Gastroesophageal sphincter (tissue), 4 donors: ENCODE measurements at regions not wholly inside any gene's neighbourhood (a gene's known extent, or its start where the extent isn't known, plus 50 kb on each side); places are given as distances from the start of the nearest gene placed in this dataset.

ENCODE experiments used
- ATAC-seq: fragments of 150-250 bp; one replicate; pipeline ENCODE4 v1.9.1; 2016; ENCODE audit warnings: mild to moderate bottlenecking, moderate library complexity
- H3K27ac ChIP-seq, 4 donors: fragments of 200-600 bp; sonication (generic) in 3 of 4; 1 replicate in 3 of 4; 2 replicates in 1 of 4; pipeline ENCODE4 v1.5.1; 2016 to 2019
- H3K27me3 ChIP-seq: fragments of 200-600 bp; sonication (generic); one replicate; pipeline ENCODE4 v1.5.1; 2019
- H3K36me3 ChIP-seq, 2 donors: fragments of 200-600 bp; sonication (generic); one replicate each; pipeline ENCODE4 v1.5.1; 2019; ENCODE audit warnings: control low read depth in 1 of 2
- H3K4me1 ChIP-seq, 3 donors: fragments of 200-600 bp; sonication (generic); 1 replicate in 2 of 3; 2 replicates in 1 of 3; pipeline ENCODE4 v1.5.1; 2016 to 2019; ENCODE audit warnings: control low read depth in 2 of 3
- H3K4me3 ChIP-seq, 2 donors: fragments of 200-600 bp; sonication (generic); one replicate each; pipeline ENCODE4 v1.5.1; 2019; ENCODE audit warnings: mild to moderate bottlenecking in 1 of 2, moderate library complexity in 1 of 2
- H3K9me3 ChIP-seq, 3 donors: fragments of 200-600 bp; sonication (generic); one replicate each; pipeline ENCODE4 v1.5.1; 2017 to 2019; ENCODE audit warnings: control low read depth in 2 of 3
- CTCF ChIP-seq, 4 experiments: fragments of 200-600 bp in 2 of 4; fragments of 450-650 bp in 2 of 4; sonication (generic) in 1 of 4; IDR thresholded peaks; one replicate each; pipeline ENCODE4 v1.5.1; 2017 to 2019; ENCODE audit warnings: antibody characterized with exemption in 4 of 4, mild to moderate bottlenecking in 2 of 4, moderate library complexity in 2 of 4
- EP300 ChIP-seq: sonication (generic); formaldehyde crosslinking; IDR thresholded peaks from one replicate; pipeline ENCODE4 v1.6.1; 2017; ENCODE audit warnings: antibody characterized with exemption, mild to moderate bottlenecking
- POLR2A ChIP-seq, 2 donors: fragments of 450-650 bp; IDR thresholded peaks; one replicate each; pipeline ENCODE4 v1.6.1; 2017; ENCODE audit warnings: antibody characterized with exemption in 2 of 2, mild to moderate bottlenecking in 2 of 2, moderate library complexity in 1 of 2
- POLR2AphosphoS5 ChIP-seq: sonication (generic); formaldehyde crosslinking; IDR thresholded peaks from one replicate; pipeline ENCODE4 v1.6.1; 2017; ENCODE audit warnings: antibody characterized with exemption
- WGBS, 2 donors: methylation state at CpG; one replicate each; pipeline ENCODE4 v1.1.5; 2018; ENCODE audit warnings: low coverage in 1 of 2; 5-methylcytosine and 5-hydroxymethylcytosine counted together

GRCh38 chr16:54460263-54460860 is 173.8 kb upstream of the IRX3 start:
- H3K27ac ChIP-seq: no peak overlapping the region
- H3K27me3 ChIP-seq: peaks cover 51% of the 10 kb centered on the region
- no peak overlapping the region for H3K4me3 ChIP-seq
- no peaks in the 10 kb centered on the region for H3K36me3 ChIP-seq
- TF ChIP-seq CTCF (IDR thresholded peaks at IDR 0.05): no peak
- TF ChIP-seq POLR2A (IDR thresholded peaks at IDR 0.05): no peak
- ATAC-seq: no peak
- no peaks in the 10 kb centered on the region for H3K4me1 ChIP-seq
- 77 to 82% methylated on average over 9 to 11 of the region's 11 CpGs for WGBS, 2 donors
- peaks cover 0 to 28% (median 0%) of the 10 kb centered on the region in 3 donors for H3K9me3 ChIP-seq

DNA sequence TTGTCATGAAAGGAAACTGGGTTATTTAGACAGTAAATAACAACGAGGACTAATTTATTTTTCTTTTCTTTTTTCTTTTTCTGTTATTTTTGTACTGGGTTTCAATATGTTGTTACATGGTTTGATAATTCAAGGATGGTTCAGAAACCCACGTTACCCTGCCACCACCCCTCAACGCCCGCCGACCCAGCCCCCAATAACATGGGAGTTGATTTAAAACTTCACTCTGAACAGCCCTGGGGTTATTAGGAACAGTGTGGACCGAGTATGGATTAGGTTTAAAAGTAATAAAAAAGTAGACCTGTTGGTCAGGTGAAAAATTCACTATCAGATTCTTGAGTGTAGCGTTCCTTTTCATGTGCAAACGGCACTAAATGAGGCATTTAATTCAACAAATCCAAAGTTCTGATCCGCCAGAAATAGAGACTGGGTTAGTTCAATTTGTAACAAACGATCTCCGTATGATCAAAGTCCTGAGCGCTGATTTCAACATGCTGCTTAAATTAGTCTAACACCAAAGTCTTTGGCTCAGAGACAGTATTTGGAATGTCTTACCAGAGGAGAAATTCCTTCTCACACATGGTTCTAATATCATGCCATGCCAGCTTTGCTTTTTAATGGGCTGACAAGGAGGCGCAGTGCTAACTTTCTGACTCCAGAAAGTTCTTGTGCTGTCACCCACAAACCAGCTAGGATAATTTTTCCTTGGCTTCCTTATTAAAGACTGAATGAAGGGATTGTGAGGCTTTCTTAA is 173.1 kb upstream of the IRX3 start:
- ATAC-seq: no peak
- Histone ChIP-seq H3K4me3 (no peak overlapping the region), H3K36me3 (no peaks in the 10 kb centered on the region), H3K4me1 (no peaks in the 10 kb centered on the region), H3K27me3 (peaks cover 57% of the 10 kb centered on the region), H3K9me3 (peaks cover 0 to 21% (median 0%) of the 10 kb centered on the region in 3 donors), H3K27ac (no peak overlapping the region)
- 77 to 78% methylated on average over 9 to 11 of the region's 13 CpGs for WGBS, 2 donors
- TF ChIP-seq CTCF (IDR thresholded peaks at IDR 0.05) (no peak), POLR2A (IDR thresholded peaks at IDR 0.05) (no peak), EP300 (no peak), POLR2AphosphoS5 (no peak)

GRCh38 chr16:54458923-54459322 is 172.3 kb upstream of the IRX3 start:
- TF ChIP-seq EP300 (no peak), CTCF (IDR thresholded peaks at IDR 0.05) (no peak), POLR2AphosphoS5 (no peak), POLR2A (IDR thresholded peaks at IDR 0.05) (no peak)
- Histone ChIP-seq H3K27me3 (peaks cover 65% of the 10 kb centered on the region), H3K4me3 (no peak overlapping the region), H3K9me3 (peaks cover 0 to 13% (median 0%) of the 10 kb centered on the region in 3 donors), H3K27ac (no peak overlapping the region), H3K4me1 (no peaks in the 10 kb centered on the region), H3K36me3 (no peaks in the 10 kb centered on the region)
- WGBS, 2 donors: 40 to 80% methylated on average over 1 of the region's 1 CpG
- ATAC-seq: no peak

- no peak overlapping the region for H3K27ac ChIP-seq
- no peak overlapping the region for H3K4me3 ChIP-seq
- ATAC-seq: no peak
- H3K36me3 ChIP-seq: no peaks in the 10 kb centered on the region
- no peaks in the 10 kb centered on the region for H3K4me1 ChIP-seq
- peaks cover 75% of the 10 kb centered on the region for H3K27me3 ChIP-seq
- WGBS, 2 donors: 57 to 76% methylated on average over 2 to 3 of the region's 4 CpGs
- no peaks in the 10 kb centered on the region for H3K9me3 ChIP-seq
- TF ChIP-seq POLR2AphosphoS5: no peak
- no peak for TF ChIP-seq EP300
- TF ChIP-seq CTCF (IDR thresholded peaks at IDR 0.05): no peak
These were observed 169.7 kb upstream of the IRX3 start for GRCh38 chr16:54456291-54456690.

DNA sequence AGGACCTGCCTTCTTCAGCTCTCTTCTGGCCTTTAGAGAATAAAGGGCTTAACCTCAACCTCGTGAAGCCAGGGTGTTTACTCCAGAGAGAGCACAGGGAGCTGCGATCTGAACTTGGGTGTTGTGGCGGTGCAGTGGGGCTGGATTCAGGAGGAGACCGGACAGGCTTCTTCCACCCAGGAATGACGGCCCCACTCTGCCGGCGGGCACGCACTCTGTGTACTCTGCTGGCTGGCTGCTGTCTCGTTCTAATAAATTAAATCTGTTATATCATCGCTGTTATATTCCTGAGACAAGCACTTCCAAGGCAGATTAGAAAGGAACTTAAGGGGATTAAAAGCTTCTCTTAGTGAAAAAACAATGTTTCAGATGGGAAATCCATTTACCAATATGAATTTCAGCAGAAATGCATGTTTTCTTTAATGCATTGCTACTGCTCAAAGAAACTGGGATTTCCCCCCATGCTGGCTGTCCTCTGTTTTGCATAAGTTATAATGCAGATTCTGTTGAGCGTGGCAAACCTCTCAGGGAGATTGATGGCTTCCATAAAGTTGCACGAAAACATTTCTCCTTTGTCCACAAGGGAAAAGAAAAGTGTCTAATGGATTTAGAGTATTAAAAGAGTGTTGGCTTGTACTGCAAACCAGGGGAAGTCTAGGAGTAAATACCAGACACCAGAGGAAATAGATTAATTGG is 168.6 kb upstream of the IRX3 start:
- WGBS, 2 donors: 25 to 60% methylated on average over 1 to 12 of the region's 12 CpGs
- no peak overlapping the region for H3K27ac ChIP-seq
- no peak for ATAC-seq

More for the DNA sequence above, 168.6 kb upstream of the IRX3 start:
- H3K36me3 ChIP-seq: no peaks in the 10 kb centered on the region
- no peak overlapping the region for H3K4me3 ChIP-seq
- peaks cover 65% of the 10 kb centered on the region for H3K27me3 ChIP-seq
- no peaks in the 10 kb centered on the region for H3K9me3 ChIP-seq
- H3K4me1 ChIP-seq: no peaks in the 10 kb centered on the region
- TF ChIP-seq POLR2A (IDR thresholded peaks at IDR 0.05) (no peak), CTCF (IDR thresholded peaks at IDR 0.05) (no peak)
